Mesenchymal stem cell (in vitro differentiated cells and primary cell): ENCODE measurements at regions not wholly inside any gene's neighbourhood (a gene's known extent, or its start where the extent isn't known, plus 50 kb on each side); places are given as distances from the start of the nearest gene placed in this dataset.

Experiments used
- DNase-seq: peaks from one replicate; pipeline ENCODE4 v3.0.0-alpha.2; 2013
- H2AFZ ChIP-seq: one replicate; pipeline ENCODE4 v1.6.1; 2013; ENCODE audit warnings: low read depth, mild to moderate bottlenecking, control low read depth, inconsistent platforms, low read length, moderate library complexity
- H2AK5ac ChIP-seq: 2 replicates; pipeline ENCODE4 v1.6.1; 2013; ENCODE audit warnings: low read length, moderate library complexity, mild to moderate bottlenecking, inconsistent platforms; ENCODE audit not compliant: severe bottlenecking
- H2BK120ac ChIP-seq: one replicate; pipeline ENCODE4 v1.6.1; 2013; ENCODE audit warnings: low read depth, mild to moderate bottlenecking, inconsistent platforms, low read length, moderate library complexity
- H2BK12ac ChIP-seq, 2 experiments: one replicate each; pipeline ENCODE4 v1.6.1; 2013; ENCODE audit warnings: inconsistent platforms in 2 of 2, low read length in 2 of 2, mild to moderate bottlenecking in 2 of 2, moderate library complexity in 2 of 2, control low read depth in 1 of 2
- H2BK15ac ChIP-seq: one replicate; pipeline ENCODE4 v1.6.1; 2013; ENCODE audit warnings: mild to moderate bottlenecking, low read depth, inconsistent platforms; ENCODE audit not compliant: poor library complexity, severe bottlenecking
- H2BK5ac ChIP-seq: 2 replicates; pipeline ENCODE4 v1.6.1; 2013; ENCODE audit warnings: low read depth, mild to moderate bottlenecking, low read length, control low read depth, inconsistent platforms; ENCODE audit not compliant: poor library complexity, severe bottlenecking
- H3K14ac ChIP-seq, 2 experiments: one replicate each; pipeline ENCODE4 v1.6.1; 2013; ENCODE audit warnings: inconsistent platforms in 2 of 2, low read length in 2 of 2, control low read depth in 1 of 2, mild to moderate bottlenecking in 1 of 2, moderate library complexity in 1 of 2
- H3K18ac ChIP-seq, 2 experiments: one replicate each; pipeline ENCODE4 v1.6.1; 2013; ENCODE audit warnings: inconsistent platforms in 2 of 2, low read length in 2 of 2, control low read depth in 1 of 2, low read depth in 1 of 2, mild to moderate bottlenecking in 1 of 2
- H3K23ac ChIP-seq, 2 experiments: one replicate each; pipeline ENCODE4 v1.6.1; 2013; ENCODE audit warnings: inconsistent platforms in 2 of 2, low read length in 2 of 2, mild to moderate bottlenecking in 2 of 2, moderate library complexity in 2 of 2, control low read depth in 1 of 2
- H3K27ac ChIP-seq: 2 replicates; pipeline ENCODE4 v1.5.1; 2013; ENCODE audit warnings: mild to moderate bottlenecking, moderate library complexity, low read length, control low read depth, inconsistent platforms; ENCODE audit not compliant: poor library complexity, severe bottlenecking
- H3K27me3 ChIP-seq, 2 experiments: 2 replicates each; pipeline versions ENCODE4 v1.6.1 to v1.7.0; 2013; ENCODE audit warnings: low read length in 2 of 2, mild to moderate bottlenecking in 2 of 2, moderate library complexity in 2 of 2, control low read depth in 1 of 2, inconsistent platforms in 1 of 2; ENCODE audit not compliant: control insufficient read depth in 1 of 2, insufficient read depth in 1 of 2
- H3K36me3 ChIP-seq, 2 experiments: 2 replicates each; pipeline versions ENCODE4 v1.6.1 to v1.7.0; 2013; ENCODE audit warnings: low read length in 2 of 2, control low read depth in 1 of 2, inconsistent platforms in 1 of 2, low read depth in 1 of 2, mild to moderate bottlenecking in 1 of 2; ENCODE audit not compliant: insufficient read depth in 2 of 2, control insufficient read depth in 1 of 2
- H3K4ac ChIP-seq, 2 experiments: one replicate each; pipeline ENCODE4 v1.6.1; 2013; ENCODE audit warnings: inconsistent platforms in 2 of 2, low read length in 2 of 2, mild to moderate bottlenecking in 2 of 2, moderate library complexity in 2 of 2, control low read depth in 1 of 2, low read depth in 1 of 2
- H3K4me1 ChIP-seq: 2 replicates; pipeline ENCODE4 v1.6.1; 2013; ENCODE audit warnings: low read depth, low read length, control low read depth; ENCODE audit not compliant: control insufficient read depth, insufficient read depth
- H3K4me2 ChIP-seq: 2 replicates; pipeline ENCODE4 v1.6.1; 2013; ENCODE audit warnings: low read length, mild to moderate bottlenecking, inconsistent platforms; ENCODE audit not compliant: poor library complexity, severe bottlenecking
- H3K4me3 ChIP-seq, 2 experiments: 2 replicates each; pipeline versions ENCODE4 v1.5.1 to v1.7.0; 2013; ENCODE audit warnings: low read length in 2 of 2, mild to moderate bottlenecking in 2 of 2, control low read depth in 1 of 2, low read depth in 1 of 2; ENCODE audit not compliant: insufficient read depth in 1 of 2
- H3K79me1 ChIP-seq: replicated peaks from 2 replicates; pipeline ENCODE4 v1.6.1; 2013; ENCODE audit warnings: mild to moderate bottlenecking, control low read depth, low read length, inconsistent platforms; ENCODE audit not compliant: poor library complexity, severe bottlenecking
- H3K9ac ChIP-seq: 2 replicates; pipeline ENCODE4 v1.7.0; 2013; ENCODE audit warnings: mild to moderate bottlenecking, low read length, moderate library complexity
- H3K9me3 ChIP-seq: 2 replicates; pipeline ENCODE4 v1.7.0; 2013; ENCODE audit warnings: mild to moderate bottlenecking, low read length; ENCODE audit not compliant: control insufficient read depth
- H4K8ac ChIP-seq: one replicate; pipeline ENCODE4 v1.6.1; 2013; ENCODE audit warnings: inconsistent platforms, mild to moderate bottlenecking, low read length, moderate library complexity
- H4K91ac ChIP-seq: one replicate; pipeline ENCODE4 v1.6.1; 2013; ENCODE audit warnings: mild to moderate bottlenecking, low read length, inconsistent platforms
- WGBS: methylation state at CpG from one replicate; pipeline ENCODE4 v1.1.7; 2013; ENCODE audit warnings: mixed read lengths; 5-methylcytosine and 5-hydroxymethylcytosine counted together

GRCh38 chr12:126960709-126961108 lies 1306.3 kb upstream of the TMEM132C start:
- Histone ChIP-seq H3K4ac (no peak overlapping the region), H3K9ac (no peak overlapping the region), H3K23ac (no peak overlapping the region), H3K27ac (no peak overlapping the region), H3K4me1 (no peaks in the 10 kb centered on the region), H2BK12ac (no peak overlapping the region), H3K36me3 (no peaks in the 10 kb centered on the region), H2BK5ac (no peak overlapping the region), H3K27me3 (no peaks in the 10 kb centered on the region), H2BK120ac (no peak overlapping the region), H2AK5ac (no peak overlapping the region), H3K79me1 (no peaks in the 10 kb centered on the region), H3K9me3 (no peaks in the 10 kb centered on the region), H3K14ac (no peak overlapping the region), H3K18ac (no peak overlapping the region), H3K4me3 (no peak overlapping the region), H2BK15ac (no peak overlapping the region), H4K91ac (no peak overlapping the region), H3K4me2 (no peak overlapping the region), H2AFZ (no peak overlapping the region), H4K8ac (no peak overlapping the region)
- DNase-seq, result no peak
- 51% methylated on average over 5 of the region's 5 CpGs for WGBS

- Histone ChIP-seq H3K4me1 (no peaks in the 10 kb centered on the region), H3K14ac (no peak overlapping the region), H2BK15ac (no peak overlapping the region), H4K91ac (no peak overlapping the region), H3K4me2 (no peak overlapping the region), H2AFZ (no peak overlapping the region), H3K9me3 (no peaks in the 10 kb centered on the region), H3K4ac (no peak overlapping the region), H2BK120ac (no peak overlapping the region), H3K36me3 (no peaks in the 10 kb centered on the region), H3K18ac (no peak overlapping the region), H4K8ac (no peak overlapping the region), H2BK5ac (no peak overlapping the region), H2AK5ac (no peak overlapping the region), H3K4me3 (no peak overlapping the region), H3K9ac (no peak overlapping the region), H2BK12ac (no peak overlapping the region), H3K27ac (no peak overlapping the region), H3K79me1 (no peaks in the 10 kb centered on the region), H3K27me3 (no peaks in the 10 kb centered on the region), H3K23ac (no peak overlapping the region)
- DNase-seq, result no peak
- 36% methylated on average over 1 of the region's 1 CpG for WGBS
Measured at GRCh38 chr12:126963825-126964224, 1303.1 kb upstream of the TMEM132C start.

GRCh38 chr12:126966498-126966897 lies 1300.5 kb upstream of the TMEM132C start:
- Histone ChIP-seq H2BK12ac (no peak overlapping the region), H3K4me1 (no peaks in the 10 kb centered on the region), H3K4me3 (no peak overlapping the region), H4K8ac (no peak overlapping the region), H3K23ac (no peak overlapping the region), H2BK120ac (no peak overlapping the region), H3K9ac (no peak overlapping the region), H2AK5ac (no peak overlapping the region), H2BK15ac (no peak overlapping the region), H3K4me2 (no peak overlapping the region), H2BK5ac (no peak overlapping the region), H3K36me3 (no peaks in the 10 kb centered on the region), H3K9me3 (no peaks in the 10 kb centered on the region), H4K91ac (no peak overlapping the region), H2AFZ (no peak overlapping the region), H3K79me1 (no peaks in the 10 kb centered on the region), H3K18ac (no peak overlapping the region), H3K14ac (no peak overlapping the region), H3K27me3 (no peaks in the 10 kb centered on the region), H3K4ac (no peak overlapping the region), H3K27ac (no peak overlapping the region)
- WGBS, result 79% methylated on average over 1 of the region's 3 CpGs
- DNase-seq, result no peak

- H3K14ac ChIP-seq, result no peak overlapping the region
- no peak overlapping the region for H2BK12ac ChIP-seq
- H3K9me3 ChIP-seq, result no peaks in the 10 kb centered on the region
- H2BK120ac ChIP-seq, result no peak overlapping the region
- H2AFZ ChIP-seq, result no peak overlapping the region
- no peaks in the 10 kb centered on the region for H3K4me1 ChIP-seq
- H4K91ac ChIP-seq, result no peak overlapping the region
- no peak overlapping the region for H2AK5ac ChIP-seq
- H2BK15ac ChIP-seq, result no peak overlapping the region
- no peak overlapping the region for H3K27ac ChIP-seq
- no peak overlapping the region for H3K9ac ChIP-seq
- H3K27me3 ChIP-seq, result no peaks in the 10 kb centered on the region
- no peak overlapping the region for H2BK5ac ChIP-seq
- H3K4me2 ChIP-seq, result no peak overlapping the region
- H3K23ac ChIP-seq, result no peak overlapping the region
- DNase-seq, result no peak
- H4K8ac ChIP-seq, result no peak overlapping the region
- H3K18ac ChIP-seq, result no peak overlapping the region
- 81% methylated on average over 3 of the region's 5 CpGs for WGBS
- H3K79me1 ChIP-seq, result no peaks in the 10 kb centered on the region
- H3K4ac ChIP-seq, result no peak overlapping the region
- H3K36me3 ChIP-seq, result no peaks in the 10 kb centered on the region
- H3K4me3 ChIP-seq, result no peak overlapping the region
Measured at GRCh38 chr12:126967152-126967551, 1299.8 kb upstream of the TMEM132C start.
